CD4-positive, alpha-beta T cell (primary cell): ENCODE measurements at regions not wholly inside any gene's neighbourhood (a gene's known extent, or its start where the extent isn't known, plus 50 kb on each side); places are given as distances from the start of the nearest gene placed in this dataset.

Experiments
- ATAC-seq: fragments of 200-7000 bp; cut with Tn5 transposase; one replicate; pipeline ENCODE4 v1.10.0; 2022; ENCODE audit warnings: mild to moderate bottlenecking; ENCODE audit not compliant: poor library complexity
- CTCF ChIA-PET: fragments of 350-600 bp; sonication (Branson Sonifier 250); formaldehyde crosslinking; loops from one replicate; lab custom pipeline; 2021; ENCODE audit warnings: antibody characterized with exemption, inconsistent platforms; lab: Charles Lee
- POLR2A ChIA-PET: fragments of 350-600 bp; sonication (Branson Sonifier 250); formaldehyde crosslinking; loops from one replicate; lab custom pipeline; 2021; ENCODE audit warnings: antibody characterized with exemption, inconsistent platforms; lab: Charles Lee
- DNase-seq, 14 experiments: peaks; one replicate each; pipeline ENCODE4 v3.0.0-alpha.2; 2013 to 2020; ENCODE audit warnings: mixed read lengths in 2 of 14
- H3K27ac ChIP-seq, 2 donors: one replicate each; pipeline versions ENCODE4 v1.5.1 to v1.7.0; 2013; ENCODE audit warnings: low read length in 2 of 2, low read depth in 1 of 2, mild to moderate bottlenecking in 1 of 2
- H3K27me3 ChIP-seq, 2 experiments: 1 replicate in 1 of 2; 2 replicates in 1 of 2; pipeline versions ENCODE4 v1.6.1 to v1.7.0; 2013; ENCODE audit warnings: low read length in 2 of 2, control low read depth in 1 of 2, mild to moderate bottlenecking in 1 of 2, moderate library complexity in 1 of 2; ENCODE audit not compliant: insufficient read depth in 2 of 2, control insufficient read depth in 1 of 2
- H3K36me3 ChIP-seq: one replicate; pipeline ENCODE4 v1.6.1; 2013; ENCODE audit warnings: low read length, control low read depth; ENCODE audit not compliant: insufficient read depth
- H3K4me1 ChIP-seq: one replicate; pipeline ENCODE4 v1.6.1; 2013; ENCODE audit warnings: low read length, control low read depth; ENCODE audit not compliant: insufficient read depth
- H3K4me3 ChIP-seq: one replicate; pipeline ENCODE4 v1.5.1; 2013; ENCODE audit warnings: mild to moderate bottlenecking, low read length, moderate library complexity
- H3K9me3 ChIP-seq, 2 experiments: 1 replicate in 1 of 2; 2 replicates in 1 of 2; pipeline versions ENCODE4 v1.6.1 to v1.7.0; 2013; ENCODE audit warnings: low read length in 2 of 2, mild to moderate bottlenecking in 2 of 2, control low read depth in 1 of 2, moderate library complexity in 1 of 2; ENCODE audit not compliant: control insufficient read depth in 1 of 2, insufficient read depth in 1 of 2
- H3K27ac Mint-ChIP-seq: one replicate; pipeline ENCODE4 v1.8.0; 2020; ENCODE audit warnings: mixed read lengths
- H3K27me3 Mint-ChIP-seq: one replicate; pipeline ENCODE4 v1.8.0; 2021; ENCODE audit warnings: mixed read lengths
- H3K36me3 Mint-ChIP-seq: one replicate; pipeline ENCODE4 v1.8.0; 2021; ENCODE audit warnings: low read depth, mixed read lengths
- H3K4me1 Mint-ChIP-seq: one replicate; pipeline ENCODE4 v1.8.0; 2021; ENCODE audit warnings: low read depth, mixed read lengths
- H3K4me3 Mint-ChIP-seq: one replicate; pipeline ENCODE4 v1.8.0; 2020; ENCODE audit warnings: mild to moderate bottlenecking, mixed read lengths
- H3K9me3 Mint-ChIP-seq: one replicate; pipeline ENCODE4 v1.8.0; 2020; ENCODE audit warnings: mixed read lengths
- CTCF ChIP-seq: fragments of 200-600 bp; IDR thresholded peaks from one replicate; pipeline ENCODE4 v1.8.0; 2022; ENCODE audit warnings: antibody characterized with exemption, mild to moderate bottlenecking
- intact Hi-C, 2 experiments: fragments of 100-400 bp; cut with DNase I in 1 of 2; cut with micrococcal nuclease in 1 of 2; formaldehyde crosslinking; loops; one replicate each; pipeline versions ENCODE4 v1.15.1 to v1.9.0; 2023 to 2025; cut with DNase I, micrococcal nuclease

DNA sequence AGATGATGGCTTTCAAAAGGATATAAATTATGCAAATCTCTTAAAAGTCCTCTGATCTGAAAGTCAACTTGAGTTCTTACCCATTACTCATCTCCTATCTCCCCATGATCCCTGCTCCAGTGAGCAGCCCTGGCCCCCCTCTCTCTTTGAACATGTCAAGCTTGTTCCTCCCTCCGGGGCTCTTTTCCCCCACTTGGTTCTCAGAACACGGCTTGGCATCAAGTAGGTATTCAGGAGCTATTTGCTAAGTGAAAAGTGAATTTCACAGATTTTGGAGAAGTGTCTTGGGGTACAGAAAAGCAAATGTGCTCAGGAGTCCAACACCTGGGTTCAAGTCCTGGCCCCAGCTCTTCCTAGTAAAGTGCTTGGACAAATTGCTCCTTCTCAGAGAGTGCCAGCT, 98.3 kb upstream of the CTBP2 start:
- H3K36me3 ChIP-seq, result no peaks in the 10 kb centered on the region
- no peaks in the 10 kb centered on the region for H3K27me3 ChIP-seq
- no peaks in the 10 kb centered on the region for H3K36me3 Mint-ChIP-seq
- no peak overlapping the region for H3K27ac Mint-ChIP-seq
- no peaks in the 10 kb centered on the region for H3K4me1 ChIP-seq
- ChIA-PET CTCF (no interaction called here), POLR2A (no interaction called here)
- DNase-seq (no peak), ATAC-seq (no peak)
- peaks cover 2% of the 10 kb centered on the region for H3K9me3 Mint-ChIP-seq
- no peak for TF ChIP-seq CTCF
- H3K9me3 ChIP-seq, result peaks cover 0 to 17% of the 10 kb centered on the region in 2 experiments
- no peak overlapping the region for H3K27ac ChIP-seq
- H3K4me1 Mint-ChIP-seq, result no peaks in the 10 kb centered on the region
- intact Hi-C loops, result no loop called here
- H3K4me3 Mint-ChIP-seq, result no peak overlapping the region
- no peak overlapping the region for H3K4me3 ChIP-seq
- no peaks in the 10 kb centered on the region for H3K27me3 Mint-ChIP-seq

DNA sequence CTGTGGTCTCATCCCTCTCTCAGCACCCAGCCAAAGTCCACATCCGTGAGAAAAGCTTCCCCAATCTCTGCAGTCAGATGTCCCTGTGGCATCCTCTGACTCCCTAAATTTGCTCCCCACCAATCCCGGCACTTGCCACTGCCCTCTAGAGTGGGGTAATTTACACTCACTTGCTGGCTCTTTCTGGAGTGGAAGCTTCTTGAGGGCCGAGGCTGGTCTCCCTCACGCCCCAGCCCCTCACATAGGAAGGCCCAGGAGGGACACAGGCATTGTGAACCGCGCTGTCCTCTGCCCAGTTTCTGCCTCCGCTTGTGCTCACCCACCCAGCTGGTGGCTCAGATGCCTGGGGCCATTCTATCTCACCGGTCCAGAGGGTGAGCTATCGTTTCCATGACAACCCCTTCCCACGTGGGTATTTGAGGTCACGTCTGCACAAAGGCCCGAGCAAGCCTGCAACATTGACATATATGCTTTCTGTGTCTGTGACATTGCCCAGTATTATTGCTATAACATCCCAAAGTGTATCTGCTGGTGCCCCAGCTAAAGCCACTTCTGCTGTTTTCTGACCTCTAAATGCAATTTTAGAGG, 97.3 kb upstream of the CTBP2 start:
- ChIA-PET POLR2A (no interaction called here), CTCF (no interaction called here)
- no peak for DNase-seq
- Mint-ChIP-seq H3K36me3 (no peaks in the 10 kb centered on the region), H3K4me1 (no peaks in the 10 kb centered on the region), H3K9me3 (peaks cover 7% of the 10 kb centered on the region), H3K4me3 (no peak overlapping the region), H3K27me3 (no peaks in the 10 kb centered on the region), H3K27ac (no peak overlapping the region)
- no peaks in the 10 kb centered on the region for H3K4me1 ChIP-seq
- intact Hi-C loops, result no loop called here
- no peak overlapping the region for H3K27ac ChIP-seq
- TF ChIP-seq CTCF, result no peak
- no peaks in the 10 kb centered on the region for H3K36me3 ChIP-seq
- no peak overlapping the region for H3K4me3 ChIP-seq
- no peak for ATAC-seq
- H3K27me3 ChIP-seq, result no peaks in the 10 kb centered on the region
- H3K9me3 ChIP-seq, result peaks cover 2 to 20% of the 10 kb centered on the region in 2 experiments

- H3K4me1 ChIP-seq, result no peaks in the 10 kb centered on the region
- Mint-ChIP-seq H3K36me3 (no peaks in the 10 kb centered on the region), H3K9me3 (peaks cover 9% of the 10 kb centered on the region), H3K4me1 (no peaks in the 10 kb centered on the region), H3K4me3 (no peak overlapping the region), H3K27ac (no peak overlapping the region), H3K27me3 (no peaks in the 10 kb centered on the region)
- H3K27me3 ChIP-seq, result no peaks in the 10 kb centered on the region
- no peaks in the 10 kb centered on the region for H3K36me3 ChIP-seq
- intact Hi-C loops, result no loop called here
- TF ChIP-seq CTCF, result no peak
- H3K4me3 ChIP-seq, result no peak overlapping the region
- DNase-seq (no peak), ATAC-seq (no peak)
- CTCF ChIA-PET, result no interaction called here
- H3K9me3 ChIP-seq, result peaks cover 4 to 19% of the 10 kb centered on the region in 2 experiments
- H3K27ac ChIP-seq, result no peak overlapping the region
- POLR2A ChIA-PET, result no interaction called here
Observed at GRCh38 chr10:125256026-125256425, 95.7 kb upstream of the CTBP2 start.
